Keratinocyte (primary cell): ENCODE measurements at regions not wholly inside any gene's neighbourhood (a gene's known extent, or its start where the extent isn't known, plus 50 kb on each side); places are given as distances from the start of the nearest gene placed in this dataset.

Experiments
- DNase-seq: peaks from one replicate; pipeline ENCODE4 v3.0.0-alpha.2; 2011; ENCODE audit warnings: low read depth, missing footprints, low spot score
- FAIRE-seq: peaks from 2 replicates; lab custom pipeline; 2011; peaks lifted over from hg19 to GRCh38; lab: Jason Lieb, UNC
- H2AFZ ChIP-seq: 2 replicates; pipeline ENCODE4 v1.6.0; 2012; ENCODE audit warnings: low read length, control low read depth, inconsistent platforms; ENCODE audit not compliant: control insufficient read depth
- H3K27ac ChIP-seq: 2 replicates; pipeline ENCODE4 v1.5.1; 2011; ENCODE audit warnings: low read length; ENCODE audit not compliant: control insufficient read depth, insufficient read depth
- H3K27me3 ChIP-seq: 3 replicates; pipeline ENCODE4 v1.6.0; 2011; ENCODE audit warnings: low read length; ENCODE audit not compliant: control insufficient read depth, insufficient read depth; ENCODE audit errors: extremely low read depth
- H3K36me3 ChIP-seq, 2 experiments: 2 replicates in 1 of 2; 3 replicates in 1 of 2; pipeline ENCODE4 v1.5.1; 2011; ENCODE audit warnings: low read length in 2 of 2, mild to moderate bottlenecking in 1 of 2; ENCODE audit not compliant: control insufficient read depth in 2 of 2, insufficient read depth in 2 of 2; ENCODE audit errors: extremely low read depth in 1 of 2
- H3K4me1 ChIP-seq: 3 replicates; pipeline ENCODE4 v1.5.1; 2011; ENCODE audit warnings: low read length; ENCODE audit not compliant: control insufficient read depth, insufficient read depth; ENCODE audit errors: extremely low read depth
- H3K4me2 ChIP-seq: 3 replicates; pipeline ENCODE4 v1.6.0; 2011; ENCODE audit warnings: low read depth, low read length; ENCODE audit not compliant: control insufficient read depth, insufficient read depth; ENCODE audit errors: extremely low read depth
- H3K4me3 ChIP-seq, 3 experiments: fragments of 200-600 bp in 1 of 3; sonication (generic) in 1 of 3; 2 replicates in 2 of 3; 3 replicates in 1 of 3; pipeline ENCODE4 v1.5.1; 2011 to 2016; ENCODE audit warnings: low read length in 3 of 3, mild to moderate bottlenecking in 3 of 3, control low read depth in 2 of 3, inconsistent platforms in 1 of 3, low read depth in 1 of 3, mixed read lengths in 1 of 3, mixed run types in 1 of 3, moderate library complexity in 1 of 3; ENCODE audit not compliant: control insufficient read depth in 2 of 3, insufficient read depth in 2 of 3; ENCODE audit errors: extremely low read depth in 1 of 3
- H3K79me2 ChIP-seq: 2 replicates; pipeline ENCODE4 v1.6.0; 2012; ENCODE audit warnings: low read length; ENCODE audit not compliant: control insufficient read depth, insufficient read depth
- H3K9ac ChIP-seq: 3 replicates; pipeline ENCODE4 v1.6.0; 2011; ENCODE audit warnings: low read length; ENCODE audit not compliant: control insufficient read depth, insufficient read depth; ENCODE audit errors: extremely low read depth
- H3K9me1 ChIP-seq: 3 replicates; pipeline ENCODE4 v1.6.0; 2011; ENCODE audit warnings: low read length; ENCODE audit not compliant: control insufficient read depth, insufficient read depth; ENCODE audit errors: extremely low read depth
- H3K9me3 ChIP-seq: 2 replicates; pipeline ENCODE4 v1.5.1; 2012; ENCODE audit warnings: low read depth, low read length; ENCODE audit not compliant: control insufficient read depth
- H4K20me1 ChIP-seq: 3 replicates; pipeline ENCODE4 v1.6.0; 2011; ENCODE audit warnings: low read length; ENCODE audit not compliant: control insufficient read depth, insufficient read depth; ENCODE audit errors: extremely low read depth
- CTCF ChIP-seq, 3 experiments: IDR thresholded peaks in 1 of 3; conservative IDR thresholded peaks in 1 of 3; optimal IDR thresholded peaks in 1 of 3; 2 replicates in 2 of 3; 3 replicates in 1 of 3; pipeline versions ENCODE3 to v1.5.1; 2011; ENCODE audit warnings: low read length in 3 of 3, mild to moderate bottlenecking in 3 of 3, moderate library complexity in 2 of 3, control low read depth in 1 of 3, inconsistent platforms in 1 of 3; ENCODE audit not compliant: insufficient read depth in 2 of 3; ENCODE audit errors: extremely low read depth in 1 of 3
- EZH2 ChIP-seq: IDR thresholded peaks from one replicate; pipeline ENCODE4 v1.6.1; 2012; ENCODE audit warnings: inconsistent platforms, mild to moderate bottlenecking, low read length, moderate library complexity
- dilution Hi-C: fragments of 300-500 bp; cut with MboI; formaldehyde crosslinking; loops from one replicate; pipeline ENCODE4 v1.7.0; 2020; ENCODE audit warnings: low sequenced_read_pairs; ENCODE audit not compliant: extremely low pct_ligation_motif_present

DNA sequence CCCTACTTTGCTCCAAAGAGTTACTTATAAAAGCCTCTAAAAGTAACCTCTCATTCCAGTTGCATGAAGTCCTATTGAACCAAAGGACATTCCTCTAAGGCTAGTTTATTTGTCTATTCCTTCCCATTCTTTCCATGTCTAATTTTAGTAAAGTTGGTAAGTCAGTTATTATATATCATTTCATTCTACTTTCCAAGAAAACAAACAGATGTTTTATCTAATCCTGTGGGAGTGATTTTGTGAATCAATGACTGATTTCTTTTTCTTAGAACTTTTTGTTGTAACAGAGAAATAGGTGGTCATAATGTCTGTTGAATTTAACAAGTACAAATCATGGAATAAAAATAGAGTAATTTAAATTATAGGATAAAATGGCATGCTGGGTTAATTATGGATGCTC is 286.3 kb downstream of the FSIP2 start:
- no peak for FAIRE-seq
- TF ChIP-seq CTCF (optimal IDR thresholded peaks at IDR 0.05 in 1 of 3, IDR thresholded peaks at IDR 0.05 in 1 of 3, conservative IDR thresholded peaks at IDR 0.05 in 1 of 3; ENCODE audit: extremely low read depth in 1 of 3, insufficient read depth in 2 of 3, low read length in 3 of 3) (no peak), EZH2 (no peak)
- Histone ChIP-seq H3K4me2 (no peak overlapping the region), H3K9me3 (no peaks in the 10 kb centered on the region), H3K27me3 (no peaks in the 10 kb centered on the region), H3K36me3 (no peaks in the 10 kb centered on the region), H3K4me3 (no peak overlapping the region), H3K4me1 (no peaks in the 10 kb centered on the region), H2AFZ (no peak overlapping the region), H3K9ac (no peak overlapping the region), H4K20me1 (no peaks in the 10 kb centered on the region), H3K9me1 (no peaks in the 10 kb centered on the region), H3K79me2 (no peaks in the 10 kb centered on the region), H3K27ac (no peak overlapping the region)
- no peak for DNase-seq
- dilution Hi-C loops = no loop called here

- H2AFZ ChIP-seq = no peak overlapping the region
- FAIRE-seq (no peak), DNase-seq (no peak)
- no peaks in the 10 kb centered on the region for H3K4me1 ChIP-seq
- no peaks in the 10 kb centered on the region for H3K9me1 ChIP-seq
- no peak overlapping the region for H3K9ac ChIP-seq
- H3K79me2 ChIP-seq = no peaks in the 10 kb centered on the region
- H3K4me2 ChIP-seq = no peak overlapping the region
- H3K27me3 ChIP-seq = no peaks in the 10 kb centered on the region
- no peaks in the 10 kb centered on the region for H3K9me3 ChIP-seq
- no peak overlapping the region for H3K27ac ChIP-seq
- TF ChIP-seq CTCF (optimal IDR thresholded peaks at IDR 0.05 in 1 of 3, IDR thresholded peaks at IDR 0.05 in 1 of 3, conservative IDR thresholded peaks at IDR 0.05 in 1 of 3; ENCODE audit: extremely low read depth in 1 of 3, insufficient read depth in 2 of 3, low read length in 3 of 3) (no peak), EZH2 (no peak)
- no peak overlapping the region for H3K4me3 ChIP-seq
- dilution Hi-C loops = no loop called here
- H4K20me1 ChIP-seq = no peaks in the 10 kb centered on the region
- H3K36me3 ChIP-seq = no peaks in the 10 kb centered on the region
Measured at GRCh38 chr2:186027922-186028321, 289.3 kb downstream of the FSIP2 start.
